C4-2B (cell line): ENCODE measurements at regions not wholly inside any gene's neighbourhood (a gene's known extent, or its start where the extent isn't known, plus 50 kb on each side); places are given as distances from the start of the nearest gene placed in this dataset.
"Not testable (repeated sequence)": the region's sequence is repeated elsewhere in the genome, so short reads cannot be mapped to it uniquely, and the experiment has no call there.

ENCODE experiments used
- H3K27ac ChIP-seq: fragments of 450-650 bp; 2 replicates; pipeline ENCODE4 v1.5.1; 2017
- ZFX ChIP-seq: fragments of 450-650 bp; IDR thresholded peaks from 2 replicates; pipeline ENCODE4 v1.6.1; 2017
- TF ChIP-seq, protein P1 (sequence below): fragments of 450-650 bp; conservative IDR thresholded peaks from 2 replicates; pipeline ENCODE4 v1.5.1; 2017; ENCODE audit warnings: mild to moderate bottlenecking

DNA sequence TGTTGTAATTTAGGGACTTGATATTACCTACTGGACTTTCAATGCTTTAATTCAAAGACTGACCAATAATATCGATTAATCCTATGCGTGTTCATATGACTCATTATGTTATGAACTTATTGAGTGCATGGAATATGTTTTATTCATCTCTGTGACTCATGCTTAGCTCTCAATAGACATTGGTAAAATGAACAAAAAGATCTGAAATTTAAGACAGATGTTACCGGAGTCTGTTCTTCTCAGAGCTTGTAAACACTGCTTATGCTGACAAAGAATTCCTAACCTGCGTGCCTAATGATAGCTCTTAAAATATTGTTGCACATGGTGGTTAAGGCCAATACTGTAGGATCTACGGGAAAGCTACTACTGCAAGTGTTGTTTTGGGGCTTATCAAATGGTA lies 131.5 kb upstream of the ACBD5 start:
- H3K27ac ChIP-seq = no peak overlapping the region
- TF ChIP-seq, protein P1, sequence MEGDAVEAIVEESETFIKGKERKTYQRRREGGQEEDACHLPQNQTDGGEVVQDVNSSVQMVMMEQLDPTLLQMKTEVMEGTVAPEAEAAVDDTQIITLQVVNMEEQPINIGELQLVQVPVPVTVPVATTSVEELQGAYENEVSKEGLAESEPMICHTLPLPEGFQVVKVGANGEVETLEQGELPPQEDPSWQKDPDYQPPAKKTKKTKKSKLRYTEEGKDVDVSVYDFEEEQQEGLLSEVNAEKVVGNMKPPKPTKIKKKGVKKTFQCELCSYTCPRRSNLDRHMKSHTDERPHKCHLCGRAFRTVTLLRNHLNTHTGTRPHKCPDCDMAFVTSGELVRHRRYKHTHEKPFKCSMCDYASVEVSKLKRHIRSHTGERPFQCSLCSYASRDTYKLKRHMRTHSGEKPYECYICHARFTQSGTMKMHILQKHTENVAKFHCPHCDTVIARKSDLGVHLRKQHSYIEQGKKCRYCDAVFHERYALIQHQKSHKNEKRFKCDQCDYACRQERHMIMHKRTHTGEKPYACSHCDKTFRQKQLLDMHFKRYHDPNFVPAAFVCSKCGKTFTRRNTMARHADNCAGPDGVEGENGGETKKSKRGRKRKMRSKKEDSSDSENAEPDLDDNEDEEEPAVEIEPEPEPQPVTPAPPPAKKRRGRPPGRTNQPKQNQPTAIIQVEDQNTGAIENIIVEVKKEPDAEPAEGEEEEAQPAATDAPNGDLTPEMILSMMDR = no peak
- no peak for TF ChIP-seq ZFX

DNA sequence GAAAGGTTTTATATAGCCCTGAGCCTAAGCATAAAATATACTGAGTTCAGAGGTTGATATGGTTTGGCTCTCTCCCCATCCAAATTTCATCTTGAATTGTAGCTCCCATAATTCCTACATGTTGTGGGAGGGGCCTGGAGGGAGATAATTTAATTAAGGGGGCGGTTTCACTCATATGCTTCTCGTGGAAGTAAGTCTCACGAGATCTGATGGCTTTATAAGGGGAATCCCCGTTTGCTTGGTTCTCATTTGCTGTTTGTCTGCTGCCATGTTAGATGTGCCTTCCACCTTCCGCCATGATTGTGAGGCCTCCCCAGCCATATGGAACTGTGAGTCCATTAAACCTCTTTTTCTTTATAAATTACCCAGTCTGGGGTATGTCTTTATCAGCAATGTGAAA lies 130.8 kb upstream of the ACBD5 start:
- H3K27ac ChIP-seq = not testable (repeated sequence)

- TF ChIP-seq ZFX = no peak
- TF ChIP-seq, protein P1 = peak; percentile 47
- H3K27ac ChIP-seq = no peak overlapping the region
These were observed 129.3 kb upstream of the ACBD5 start for GRCh38 chr10:27369880-27370279.

DNA sequence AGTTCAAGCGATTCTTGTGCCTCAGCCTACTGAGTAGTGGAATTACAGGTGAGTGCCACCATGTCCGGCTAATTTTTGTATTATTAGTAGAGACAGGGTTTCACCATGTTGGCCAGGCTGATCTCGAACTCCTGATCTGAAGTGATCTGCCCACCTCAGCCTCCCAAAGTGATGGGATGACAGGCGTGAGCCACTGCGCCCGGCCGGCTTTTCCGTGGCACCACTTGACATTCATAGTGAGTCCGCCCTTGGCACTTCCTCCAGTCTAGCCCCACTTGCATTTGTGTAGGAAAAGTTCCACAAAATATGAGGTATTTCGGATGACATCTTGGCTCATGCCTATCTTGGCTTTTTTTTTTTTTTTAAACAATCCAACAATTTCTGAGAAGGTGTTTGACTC lies 128.1 kb upstream of the ACBD5 start:
- no peak overlapping the region for H3K27ac ChIP-seq
- TF ChIP-seq, protein P1 = no peak
- no peak for TF ChIP-seq ZFX

DNA sequence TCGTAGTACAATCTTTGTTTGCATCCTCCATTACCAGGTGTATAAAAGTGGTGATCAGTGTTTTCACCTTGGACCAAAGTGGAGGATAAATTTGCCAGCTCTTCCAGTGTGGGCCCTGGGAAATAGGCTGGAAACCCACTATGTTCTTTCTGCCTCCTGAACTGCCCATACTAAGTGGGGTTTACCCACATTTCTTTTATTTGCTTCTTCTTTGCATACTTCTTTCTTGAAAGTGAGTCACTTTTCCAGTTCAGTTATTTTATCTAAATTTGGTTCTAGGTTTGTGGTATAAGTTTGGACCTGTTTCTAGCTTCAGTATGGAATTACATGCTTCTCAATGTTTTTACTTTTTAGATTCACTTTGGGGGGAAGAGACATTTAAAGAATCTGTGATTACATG lies 126.2 kb upstream of the ACBD5 start:
- TF ChIP-seq, protein P1 = no peak
- TF ChIP-seq ZFX = no peak
- no peak overlapping the region for H3K27ac ChIP-seq

DNA sequence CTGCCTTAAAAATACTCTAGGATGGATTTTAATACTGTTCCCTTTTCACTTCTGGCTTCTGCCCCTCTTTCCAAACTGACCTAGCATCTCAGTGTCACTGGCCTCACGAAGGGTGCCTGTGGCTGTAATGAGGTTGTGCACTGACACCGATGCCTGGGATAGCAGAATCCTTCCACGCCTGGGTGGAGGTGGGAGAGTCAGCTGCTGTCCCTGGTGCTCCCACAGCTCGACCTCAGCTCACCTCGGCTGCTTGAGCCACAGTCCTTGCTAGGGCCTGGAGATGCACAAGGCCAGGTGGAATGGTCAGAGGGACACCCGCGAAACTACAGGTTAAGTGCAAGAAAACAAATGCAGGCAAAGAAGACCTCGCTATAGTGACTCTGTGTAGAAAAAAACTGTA lies 123.4 kb upstream of the ACBD5 start:
- H3K27ac ChIP-seq = no peak overlapping the region
- TF ChIP-seq, protein P1 = no peak
- TF ChIP-seq ZFX = no peak

GRCh38 chr10:27360581-27361172 lies 120.1 kb upstream of the ACBD5 start:
- no peak overlapping the region for H3K27ac ChIP-seq
- TF ChIP-seq ZFX = no peak
- TF ChIP-seq, protein P1 = peak; percentile 93

DNA sequence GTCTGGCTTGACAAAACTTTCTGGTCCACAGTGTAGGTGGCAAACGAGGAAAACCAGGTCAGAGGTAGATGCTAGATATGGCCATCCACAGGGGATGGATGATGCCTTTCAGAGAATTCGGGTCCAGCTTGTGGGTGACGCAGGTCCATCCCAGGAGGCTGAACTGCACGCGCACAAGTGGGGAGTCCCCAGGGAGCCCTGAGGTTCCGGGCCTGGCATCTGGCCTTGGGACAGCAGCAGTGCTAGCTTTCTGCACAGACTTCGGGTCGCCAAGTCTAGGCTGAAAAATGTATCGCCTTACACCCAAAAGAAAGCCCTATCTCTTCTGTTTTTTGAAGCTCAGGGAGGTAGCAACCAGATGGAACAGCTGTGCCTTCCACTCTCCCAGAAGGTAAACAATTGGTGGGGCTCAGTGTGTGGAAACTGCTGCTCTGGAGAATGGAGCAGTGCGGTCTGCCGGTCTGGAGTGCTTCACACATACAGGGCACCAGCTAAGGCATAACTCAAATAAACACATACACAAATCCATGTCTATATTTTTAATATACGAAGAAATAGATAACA lies 119.3 kb upstream of the ACBD5 start:
- no peak overlapping the region for H3K27ac ChIP-seq
- TF ChIP-seq ZFX = no peak
- TF ChIP-seq, protein P1 = no peak
